ENCODE measurements at regions not wholly inside any gene's neighbourhood (a gene's known extent, or its start where the extent isn't known, plus 50 kb on each side); places are given as distances from the start of the nearest gene placed in this dataset.

- ATAC-seq (no peak), DNase-seq (no peak)
- intact Hi-C loops (cut with DNase I), result no loop called here
- Histone ChIP-seq H3K27me3 (no peaks in the 10 kb centered on the region), H3K9me3 (no peaks in the 10 kb centered on the region), H3K4me3 (no peak overlapping the region), H3K27ac (no peak overlapping the region), H3K36me3 (no peaks in the 10 kb centered on the region), H3K4me1 (no peaks in the 10 kb centered on the region)
- 59% methylated on average over 1 of the region's 1 CpG for WGBS (ENCODE audit: insufficient coverage, low coverage, low lambda C conversion rate, missing lambda C conversion rate)
- TF ChIP-seq, protein P1, sequence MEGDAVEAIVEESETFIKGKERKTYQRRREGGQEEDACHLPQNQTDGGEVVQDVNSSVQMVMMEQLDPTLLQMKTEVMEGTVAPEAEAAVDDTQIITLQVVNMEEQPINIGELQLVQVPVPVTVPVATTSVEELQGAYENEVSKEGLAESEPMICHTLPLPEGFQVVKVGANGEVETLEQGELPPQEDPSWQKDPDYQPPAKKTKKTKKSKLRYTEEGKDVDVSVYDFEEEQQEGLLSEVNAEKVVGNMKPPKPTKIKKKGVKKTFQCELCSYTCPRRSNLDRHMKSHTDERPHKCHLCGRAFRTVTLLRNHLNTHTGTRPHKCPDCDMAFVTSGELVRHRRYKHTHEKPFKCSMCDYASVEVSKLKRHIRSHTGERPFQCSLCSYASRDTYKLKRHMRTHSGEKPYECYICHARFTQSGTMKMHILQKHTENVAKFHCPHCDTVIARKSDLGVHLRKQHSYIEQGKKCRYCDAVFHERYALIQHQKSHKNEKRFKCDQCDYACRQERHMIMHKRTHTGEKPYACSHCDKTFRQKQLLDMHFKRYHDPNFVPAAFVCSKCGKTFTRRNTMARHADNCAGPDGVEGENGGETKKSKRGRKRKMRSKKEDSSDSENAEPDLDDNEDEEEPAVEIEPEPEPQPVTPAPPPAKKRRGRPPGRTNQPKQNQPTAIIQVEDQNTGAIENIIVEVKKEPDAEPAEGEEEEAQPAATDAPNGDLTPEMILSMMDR (IDR thresholded peaks at IDR 0.05), result no peak
- TF ChIP-seq POLR2A (IDR thresholded peaks at IDR 0.05), result no peak
Observed at GRCh38 chr12:17503742-17504141, 586.3 kb downstream of the RERGL start.

GRCh38 chr12:17489452-17489851 lies 600.5 kb downstream of the RERGL start:
- Histone ChIP-seq H3K9me3 (no peaks in the 10 kb centered on the region), H3K36me3 (no peaks in the 10 kb centered on the region), H3K4me1 (no peaks in the 10 kb centered on the region), H3K27me3 (no peaks in the 10 kb centered on the region), H3K4me3 (no peak overlapping the region), H3K27ac (no peak overlapping the region)
- ATAC-seq (no peak), DNase-seq (no peak)
- TF ChIP-seq, protein P1 (IDR thresholded peaks at IDR 0.05), result no peak
- no peak for TF ChIP-seq POLR2A (IDR thresholded peaks at IDR 0.05)
- 30% methylated on average over 4 of the region's 4 CpGs for WGBS (ENCODE audit: insufficient coverage, low coverage, low lambda C conversion rate, missing lambda C conversion rate)
- intact Hi-C loops (cut with DNase I), result no loop called here

DNA sequence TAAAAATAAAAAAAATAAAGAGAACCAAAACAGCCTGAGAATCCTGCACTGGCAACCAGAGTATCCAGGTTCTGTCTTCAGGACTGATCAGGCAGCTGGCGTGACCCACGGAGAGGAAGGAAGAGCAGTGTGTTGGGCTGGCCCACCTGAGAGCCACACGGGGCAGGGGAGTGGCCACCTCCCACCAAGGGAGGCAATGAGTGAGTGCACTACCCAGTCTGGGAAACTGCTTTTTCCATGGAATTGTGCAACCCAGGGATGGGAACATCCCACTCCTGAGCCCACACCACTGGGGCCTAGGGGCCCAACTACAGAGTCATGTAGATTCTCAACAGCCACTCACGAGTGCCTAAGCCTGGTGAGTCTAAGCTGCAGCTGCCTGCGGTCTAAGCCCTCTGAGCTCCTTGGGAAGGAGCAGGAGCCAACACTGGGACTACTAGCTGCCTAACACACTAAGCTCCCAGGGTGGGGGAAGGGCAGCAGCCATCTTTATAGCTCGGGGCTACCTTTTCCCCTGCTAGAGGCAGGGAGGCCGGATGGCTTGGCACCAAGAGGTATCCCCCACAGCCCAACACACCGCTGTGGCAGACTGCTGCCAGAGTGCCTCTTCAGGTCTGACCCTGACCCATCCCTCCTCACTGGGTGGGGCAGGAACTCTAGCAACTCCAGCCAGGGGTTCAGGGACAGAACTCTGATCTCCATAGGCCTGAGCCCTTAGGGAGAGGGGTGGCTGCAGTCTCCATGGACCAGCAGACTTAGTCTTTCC lies 610.9 kb downstream of the RERGL start:
- H3K4me3 ChIP-seq, result no peak overlapping the region
- WGBS (ENCODE audit: insufficient coverage, low coverage, low lambda C conversion rate, missing lambda C conversion rate), result no CpG with 5 or more reads among the region's 8 CpGs
- no peak overlapping the region for H3K27ac ChIP-seq
- no peaks in the 10 kb centered on the region for H3K36me3 ChIP-seq
- H3K27me3 ChIP-seq, result no peaks in the 10 kb centered on the region
- ATAC-seq (peak in 1 of 4 donors; percentile 38), DNase-seq (no peak)
- no peaks in the 10 kb centered on the region for H3K4me1 ChIP-seq
- H3K9me3 ChIP-seq, result no peaks in the 10 kb centered on the region
- intact Hi-C loops (cut with DNase I), result no loop called here
- TF ChIP-seq, protein P1 (IDR thresholded peaks at IDR 0.05), result no peak
- no peak for TF ChIP-seq POLR2A (IDR thresholded peaks at IDR 0.05)

DNA sequence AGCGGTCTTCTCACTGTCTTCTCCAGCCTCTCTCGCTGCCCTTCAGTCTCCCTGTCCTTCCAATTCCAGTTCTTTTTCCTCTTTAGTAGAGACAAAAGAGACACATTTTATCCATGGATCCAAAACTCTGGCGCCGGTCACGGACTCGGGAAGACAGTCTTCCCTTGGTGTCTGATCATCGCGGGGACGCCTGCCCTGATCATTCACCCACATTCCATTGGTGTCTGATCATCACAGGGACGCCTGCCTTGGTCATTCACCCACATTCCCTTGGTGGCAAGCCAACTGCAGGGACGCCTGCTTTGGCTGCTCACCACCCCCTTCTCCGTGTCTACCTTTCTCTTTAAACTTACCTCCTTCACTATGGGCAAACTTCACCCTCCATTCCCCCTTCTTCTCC lies 619.5 kb downstream of the RERGL start:
- Histone ChIP-seq H3K27ac (no peak overlapping the region), H3K36me3 (no peaks in the 10 kb centered on the region), H3K4me3 (no peak overlapping the region), H3K27me3 (no peaks in the 10 kb centered on the region), H3K4me1 (no peaks in the 10 kb centered on the region), H3K9me3 (no peaks in the 10 kb centered on the region)
- ATAC-seq, result no peak
- no peak for TF ChIP-seq POLR2A (IDR thresholded peaks at IDR 0.05)
- TF ChIP-seq, protein P1 (IDR thresholded peaks at IDR 0.05), result no peak
- intact Hi-C loops (cut with DNase I), result no loop called here
- WGBS (ENCODE audit: insufficient coverage, low coverage, low lambda C conversion rate, missing lambda C conversion rate), result 67% methylated on average over 7 of the region's 12 CpGs
- DNase-seq, result no peak

Data from right lobe of liver (tissue), 6 donors.